ENCODE measurements at regions not wholly inside any gene's neighbourhood (a gene's known extent, or its start where the extent isn't known, plus 50 kb on each side); places are given as distances from the start of the nearest gene placed in this dataset.

- Mint-ChIP-seq H3K36me3 (ENCODE audit: low read depth) (no peaks in the 10 kb centered on the region), H3K27me3 (no peaks in the 10 kb centered on the region), H3K4me3 (no peak overlapping the region), H3K27ac (no peak overlapping the region), H3K9me3 (no peaks in the 10 kb centered on the region), H3K4me1 (ENCODE audit: low read depth) (peaks cover 7% of the 10 kb centered on the region)
- POLR2A ChIA-PET, result no interaction called here
- ATAC-seq, result peak; percentile 89
- peak; percentile 36 for DNase-seq
- TF ChIP-seq, protein P1, sequence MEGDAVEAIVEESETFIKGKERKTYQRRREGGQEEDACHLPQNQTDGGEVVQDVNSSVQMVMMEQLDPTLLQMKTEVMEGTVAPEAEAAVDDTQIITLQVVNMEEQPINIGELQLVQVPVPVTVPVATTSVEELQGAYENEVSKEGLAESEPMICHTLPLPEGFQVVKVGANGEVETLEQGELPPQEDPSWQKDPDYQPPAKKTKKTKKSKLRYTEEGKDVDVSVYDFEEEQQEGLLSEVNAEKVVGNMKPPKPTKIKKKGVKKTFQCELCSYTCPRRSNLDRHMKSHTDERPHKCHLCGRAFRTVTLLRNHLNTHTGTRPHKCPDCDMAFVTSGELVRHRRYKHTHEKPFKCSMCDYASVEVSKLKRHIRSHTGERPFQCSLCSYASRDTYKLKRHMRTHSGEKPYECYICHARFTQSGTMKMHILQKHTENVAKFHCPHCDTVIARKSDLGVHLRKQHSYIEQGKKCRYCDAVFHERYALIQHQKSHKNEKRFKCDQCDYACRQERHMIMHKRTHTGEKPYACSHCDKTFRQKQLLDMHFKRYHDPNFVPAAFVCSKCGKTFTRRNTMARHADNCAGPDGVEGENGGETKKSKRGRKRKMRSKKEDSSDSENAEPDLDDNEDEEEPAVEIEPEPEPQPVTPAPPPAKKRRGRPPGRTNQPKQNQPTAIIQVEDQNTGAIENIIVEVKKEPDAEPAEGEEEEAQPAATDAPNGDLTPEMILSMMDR (IDR thresholded peaks at IDR 0.05), result no peak
- CTCF ChIA-PET, result interaction anchor here (1.3 to 5.2 kb wide), 2 partner anchors 11 to 17 kb away, joined by 3 to 25 read pairs; no protein-coding TSS in a partner anchor
- intact Hi-C loops (cut with micrococcal nuclease), result no loop called here
Measured at GRCh38 chr18:59833785-59834184, 66.0 kb upstream of the PMAIP1 start.

GRCh38 chr18:59823596-59824195 is 76.1 kb upstream of the PMAIP1 start:
- ATAC-seq (peak; percentile 81), DNase-seq (peak; percentile 69)
- ChIA-PET CTCF (interaction anchor here (0.7 to 4.7 kb wide), 36 partner anchors 9 to 421 kb away, joined by 3 to 76 read pairs (median 4); partner anchors contain the start of gene CCBE1), POLR2A (interaction anchor here (1.2 kb wide), 1 partner anchor 77 kb away, joined by 3 read pairs; no protein-coding TSS in a partner anchor)
- intact Hi-C loops (cut with micrococcal nuclease), result loop anchor here (5.0 to 10.0 kb wide), 2 partner anchors 41 to 369 kb away; no protein-coding TSS in a partner anchor
- Mint-ChIP-seq H3K9me3 (no peaks in the 10 kb centered on the region), H3K36me3 (ENCODE audit: low read depth) (no peaks in the 10 kb centered on the region), H3K27ac (no peak overlapping the region), H3K4me1 (ENCODE audit: low read depth) (no peaks in the 10 kb centered on the region), H3K27me3 (peaks cover 8% of the 10 kb centered on the region), H3K4me3 (no peak overlapping the region)
- TF ChIP-seq, protein P1 (IDR thresholded peaks at IDR 0.05), result peak; percentile 72

GRCh38 chr18:59822612-59823550 is 76.9 kb upstream of the PMAIP1 start:
- TF ChIP-seq, protein P1 (IDR thresholded peaks at IDR 0.05), result no peak
- no peak overlapping the region for H3K27ac Mint-ChIP-seq
- ChIA-PET POLR2A (interaction anchor here (1.1 to 1.2 kb wide), 2 partner anchors 78 to 81 kb away, joined by 3 read pairs; no protein-coding TSS in a partner anchor), CTCF (interaction anchor here (0.7 to 4.7 kb wide), 35 partner anchors 8 to 420 kb away, joined by 3 to 76 read pairs (median 4); partner anchors contain the start of gene CCBE1)
- DNase-seq (no peak), ATAC-seq (no peak)
- no peaks in the 10 kb centered on the region for H3K9me3 Mint-ChIP-seq
- intact Hi-C loops (cut with micrococcal nuclease), result loop anchor here (5.0 to 10.0 kb wide), 2 partner anchors 41 to 368 kb away; no protein-coding TSS in a partner anchor
- no peaks in the 10 kb centered on the region for H3K36me3 Mint-ChIP-seq (ENCODE audit: low read depth)
- peaks cover 8% of the 10 kb centered on the region for H3K27me3 Mint-ChIP-seq
- no peak overlapping the region for H3K4me3 Mint-ChIP-seq
- H3K4me1 Mint-ChIP-seq (ENCODE audit: low read depth), result no peaks in the 10 kb centered on the region

DNA sequence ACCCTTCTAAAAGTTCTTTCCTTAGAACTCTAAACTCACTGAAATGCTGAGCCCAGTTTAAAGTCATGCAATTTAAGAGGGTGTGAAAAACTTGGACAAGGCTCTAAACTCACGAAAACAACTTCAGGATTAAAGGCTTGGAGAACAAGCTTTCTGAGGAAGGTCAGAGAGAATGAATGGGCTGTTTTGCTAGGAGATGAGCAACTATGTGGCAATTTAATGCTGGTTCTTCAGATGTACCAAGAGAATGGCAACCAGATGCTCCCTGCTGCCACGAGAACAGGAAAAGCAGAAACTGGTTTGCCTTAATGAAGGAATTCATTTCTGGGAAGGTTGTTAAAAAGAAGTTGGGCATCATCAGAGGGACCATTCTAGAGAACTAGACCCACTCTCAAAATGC is 77.8 kb upstream of the PMAIP1 start:
- peaks cover 8% of the 10 kb centered on the region for H3K27me3 Mint-ChIP-seq
- H3K9me3 Mint-ChIP-seq, result no peaks in the 10 kb centered on the region
- H3K4me1 Mint-ChIP-seq (ENCODE audit: low read depth), result no peaks in the 10 kb centered on the region
- no peak overlapping the region for H3K27ac Mint-ChIP-seq
- ATAC-seq (no peak), DNase-seq (no peak)
- ChIA-PET CTCF (interaction anchor here (1.2 to 4.7 kb wide), 9 partner anchors 14 to 363 kb away, joined by 3 to 76 read pairs (median 16); partner anchors contain the start of gene CCBE1), POLR2A (interaction anchor here (0.7 to 1.1 kb wide), 2 partner anchors 10 to 82 kb away, joined by 3 read pairs; no protein-coding TSS in a partner anchor)
- no peaks in the 10 kb centered on the region for H3K36me3 Mint-ChIP-seq (ENCODE audit: low read depth)
- intact Hi-C loops (cut with micrococcal nuclease), result loop anchor here (5.0 to 10.0 kb wide), 2 partner anchors 40 to 367 kb away; no protein-coding TSS in a partner anchor
- TF ChIP-seq, protein P1 (IDR thresholded peaks at IDR 0.05), result no peak
- no peak overlapping the region for H3K4me3 Mint-ChIP-seq

All from activated CD8-positive, alpha-beta T cell treated with anti-CD3 and anti-CD28 coated beads for 36 hours (primary cell).